CD4-positive, alpha-beta T cell treated with Interleukin-17A for 4 hours (primary cell): ENCODE measurements at regions not wholly inside any gene's neighbourhood (a gene's known extent, or its start where the extent isn't known, plus 50 kb on each side); places are given as distances from the start of the nearest gene placed in this dataset.

ENCODE experiments used
- DNase-seq: peaks from one replicate; pipeline ENCODE4 v3.0.0-alpha.2; 2020; ENCODE audit warnings: mixed read lengths

GRCh38 chr3:189118896-189119295 lies 52.9 kb upstream of the TPRG1 start:
- DNase-seq = no peak

- no peak for DNase-seq
Measured at GRCh38 chr3:189119950-189120349, 51.8 kb upstream of the TPRG1 start.

- no peak for DNase-seq
Measured at GRCh38 chr3:189121092-189121491, 50.7 kb upstream of the TPRG1 start.
